ENCODE measurements at regions not wholly inside any gene's neighbourhood (a gene's known extent, or its start where the extent isn't known, plus 50 kb on each side); places are given as distances from the start of the nearest gene placed in this dataset.

DNA sequence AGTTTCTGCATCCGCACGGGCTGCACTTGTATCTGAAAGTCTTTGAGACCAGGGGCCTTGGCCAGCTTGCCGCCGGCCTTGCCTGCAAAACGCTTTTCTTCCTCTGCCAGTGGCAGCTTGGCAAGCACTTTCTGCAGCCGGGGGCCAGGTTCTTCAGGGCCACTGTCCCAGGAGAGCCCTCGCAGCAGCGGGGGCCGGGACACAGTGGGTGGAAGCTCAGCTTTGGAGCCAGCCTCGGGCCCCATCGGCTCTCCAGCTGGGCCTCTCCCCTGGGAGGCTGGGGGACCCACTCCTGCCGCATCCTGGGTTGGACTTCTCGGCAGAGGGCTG is 57.5 kb upstream of the LYVE1 start:
- peak in 1 of 2 experiments; percentile 44 for DNase-seq (ENCODE audit: low read depth in 1 of 2, low spot score in 2 of 2)
- POLR2A ChIA-PET (ENCODE audit: partially characterized antibody), result interaction anchor here (1.1 to 1.9 kb wide), 2 partner anchors 12 to 108 kb away, joined by 3 to 6 read pairs; no protein-coding TSS in a partner anchor
- no peak overlapping the region for H4K5ac ChIP-seq (ENCODE audit: insufficient read length, low read depth, low read length)
- no peak overlapping the region for H3K4ac ChIP-seq (replicated peaks; ENCODE audit: insufficient read length, low read depth, low read length)
- no peak overlapping the region for H3K9ac ChIP-seq (replicated peaks in 1 of 4; ENCODE audit: extremely low read depth in 1 of 4, low read depth in 3 of 4, low read length in 3 of 4)
- no peak overlapping the region for H2BK120ac ChIP-seq (replicated peaks; ENCODE audit: low read depth, low read length)
- H3K27me3 ChIP-seq (replicated peaks in 1 of 4; ENCODE audit: control insufficient read depth in 3 of 4, extremely low read depth in 1 of 4, insufficient read depth in 3 of 4, low read length in 3 of 4), result no peaks in the 10 kb centered on the region
- no peak for FAIRE-seq
- H4K20me1 ChIP-seq (replicated peaks in 1 of 2; ENCODE audit: control insufficient read depth in 1 of 2, insufficient read depth in 2 of 2, low read length in 2 of 2), result no peaks in the 10 kb centered on the region
- no peak overlapping the region for H3K4me3 ChIP-seq (ENCODE audit: extremely low read depth in 1 of 4, insufficient read depth in 2 of 4, low read depth in 3 of 4, low read length in 4 of 4)
- H3K56ac ChIP-seq (replicated peaks; ENCODE audit: insufficient read length, low read depth, low read length), result no peak overlapping the region
- no peaks in the 10 kb centered on the region for H3K79me2 ChIP-seq (ENCODE audit: control insufficient read depth in 1 of 2, insufficient read depth in 2 of 2, low read length in 2 of 2)
- WGBS, 2 experiments (ENCODE audit: extremely low coverage in 1 of 2, insufficient coverage in 1 of 2, insufficient read length in 1 of 2, insufficient replicate concordance in 2 of 2, low coverage in 1 of 2, low lambda C conversion rate in 2 of 2, missing lambda C conversion rate in 1 of 2), result 88% methylated on average over 13 of the region's 13 CpGs; no CpG with 5 or more reads in 1 of the 2 experiments
- H3K36me3 ChIP-seq (ENCODE audit: control insufficient read depth in 2 of 4, insufficient read depth in 4 of 4, low read length in 3 of 4), result no peaks in the 10 kb centered on the region
- H2AFZ ChIP-seq (ENCODE audit: low read length), result no peak overlapping the region
- no peak overlapping the region for H3K18ac ChIP-seq (ENCODE audit: extremely low read depth, low read length)
- peak overlapping the region; percentile 57; the same call in 1 of the 2 replicates for H4K8ac ChIP-seq (ENCODE audit: extremely low read depth, insufficient read depth, low read length)
- H2BK15ac ChIP-seq (ENCODE audit: low read length), result no peak overlapping the region
- no peaks in the 10 kb centered on the region; a peak in 1 of 7 replicates for H3K4me1 ChIP-seq (replicated peaks in 1 of 4; ENCODE audit: control insufficient read depth in 3 of 4, insufficient read depth in 4 of 4, low read length in 3 of 4)
- no peak overlapping the region for H3K14ac ChIP-seq (ENCODE audit: insufficient read length)
- H3K23ac ChIP-seq (ENCODE audit: insufficient read length), result no peak overlapping the region
- H2BK20ac ChIP-seq (ENCODE audit: low read length), result no peak overlapping the region
- H2BK5ac ChIP-seq (ENCODE audit: low read depth, low read length), result no peak overlapping the region
- H4K91ac ChIP-seq (replicated peaks; ENCODE audit: insufficient read length, low read length), result no peak overlapping the region
- H3K4me2 ChIP-seq (ENCODE audit: insufficient read depth in 1 of 2, low read depth in 2 of 2, low read length in 2 of 2), result no peak overlapping the region
- no peak overlapping the region for H3K27ac ChIP-seq (ENCODE audit: low read depth, low read length)
- no peaks in the 10 kb centered on the region for H3K23me2 ChIP-seq (ENCODE audit: low read depth, low read length)
- H3K79me1 ChIP-seq (ENCODE audit: low read depth, low read length), result no peaks in the 10 kb centered on the region
- no peak overlapping the region for H2AK5ac ChIP-seq (ENCODE audit: low read depth, low read length)
- H3K9me3 ChIP-seq (ENCODE audit: insufficient read depth in 2 of 2, low read depth in 1 of 2, low read length in 1 of 2), result no peaks in the 10 kb centered on the region
- H2BK12ac ChIP-seq (ENCODE audit: low read depth, low read length), result no peak overlapping the region
- CTCF ChIA-PET (ENCODE audit: partially characterized antibody), result interaction anchor here (0.6 to 6.2 kb wide), 24 partner anchors 8 to 220 kb away, joined by 3 to 64 read pairs (median 4); partner anchors contain the start of gene RNF141
- TF ChIP-seq RAD21 (IDR thresholded peaks at IDR 0.05 in 1 of 2, conservative IDR thresholded peaks at IDR 0.05 in 1 of 2; ENCODE audit: low read depth in 2 of 2, low read length in 2 of 2) (no peak), KDM1A (IDR thresholded peaks at IDR 0.05; ENCODE audit: borderline replicate concordance, low read length) (no peak), RFX5 (IDR thresholded peaks at IDR 0.05; ENCODE audit: borderline replicate concordance, low read depth, low read length) (no peak), CREB1 (IDR thresholded peaks at IDR 0.05) (no peak), GTF2F1 (IDR thresholded peaks at IDR 0.05; ENCODE audit: borderline replicate concordance, low read depth, low read length) (no peak), SUZ12 (IDR thresholded peaks at IDR 0.05; ENCODE audit: low read length) (no peak), RBBP5 (IDR thresholded peaks at IDR 0.05; ENCODE audit: borderline replicate concordance, low read depth, low read length) (no peak), RNF2 (IDR thresholded peaks at IDR 0.05; ENCODE audit: borderline replicate concordance, low read depth, low read length, missing control alignments, poor library complexity, severe bottlenecking) (no peak), EZH2 (IDR thresholded peaks at IDR 0.05; ENCODE audit: low read depth, low read length, severe bottlenecking) (no peak), TAF1 (IDR thresholded peaks at IDR 0.05; ENCODE audit: low read depth, low read length) (no peak)
- TF ChIP-seq, protein P1, sequence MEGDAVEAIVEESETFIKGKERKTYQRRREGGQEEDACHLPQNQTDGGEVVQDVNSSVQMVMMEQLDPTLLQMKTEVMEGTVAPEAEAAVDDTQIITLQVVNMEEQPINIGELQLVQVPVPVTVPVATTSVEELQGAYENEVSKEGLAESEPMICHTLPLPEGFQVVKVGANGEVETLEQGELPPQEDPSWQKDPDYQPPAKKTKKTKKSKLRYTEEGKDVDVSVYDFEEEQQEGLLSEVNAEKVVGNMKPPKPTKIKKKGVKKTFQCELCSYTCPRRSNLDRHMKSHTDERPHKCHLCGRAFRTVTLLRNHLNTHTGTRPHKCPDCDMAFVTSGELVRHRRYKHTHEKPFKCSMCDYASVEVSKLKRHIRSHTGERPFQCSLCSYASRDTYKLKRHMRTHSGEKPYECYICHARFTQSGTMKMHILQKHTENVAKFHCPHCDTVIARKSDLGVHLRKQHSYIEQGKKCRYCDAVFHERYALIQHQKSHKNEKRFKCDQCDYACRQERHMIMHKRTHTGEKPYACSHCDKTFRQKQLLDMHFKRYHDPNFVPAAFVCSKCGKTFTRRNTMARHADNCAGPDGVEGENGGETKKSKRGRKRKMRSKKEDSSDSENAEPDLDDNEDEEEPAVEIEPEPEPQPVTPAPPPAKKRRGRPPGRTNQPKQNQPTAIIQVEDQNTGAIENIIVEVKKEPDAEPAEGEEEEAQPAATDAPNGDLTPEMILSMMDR (IDR thresholded peaks at IDR 0.05; ENCODE audit: control extremely low read depth in 1 of 3, insufficient read depth in 1 of 3, low read depth in 1 of 3, low read length in 3 of 3), result no peak

Measured in H1 (cell line).